Activated CD4-positive, alpha-beta T cell treated with anti-CD3 and anti-CD28 coated beads for 36 hours (primary cell): ENCODE measurements at regions not wholly inside any gene's neighbourhood (a gene's known extent, or its start where the extent isn't known, plus 50 kb on each side); places are given as distances from the start of the nearest gene placed in this dataset.
"Not testable (repeated sequence)": the region's sequence is repeated elsewhere in the genome, so short reads cannot be mapped to it uniquely, and the experiment has no call there.

Experiments used
- ATAC-seq: fragments of 200-7000 bp; cut with Tn5 transposase; one replicate; pipeline ENCODE4 v1.10.0; 2021; ENCODE audit warnings: mild to moderate bottlenecking, moderate library complexity
- CTCF ChIA-PET: fragments of 350-600 bp; sonication (Branson Sonifier 250); formaldehyde crosslinking; loops from one replicate; lab custom pipeline; 2021; ENCODE audit warnings: antibody characterized with exemption; lab: Charles Lee
- POLR2A ChIA-PET: fragments of 350-600 bp; sonication (Branson Sonifier 250); formaldehyde crosslinking; loops from one replicate; lab custom pipeline; 2021; ENCODE audit warnings: antibody characterized with exemption, inconsistent platforms; lab: Charles Lee
- DNase-seq: peaks from one replicate; pipeline ENCODE4 v3.0.0-alpha.2; 2020
- H3K27ac Mint-ChIP-seq: one replicate; pipeline ENCODE4 v1.8.0; 2021; ENCODE audit warnings: mixed read lengths
- H3K27me3 Mint-ChIP-seq: one replicate; pipeline ENCODE4 v1.8.0; 2021; ENCODE audit warnings: mixed read lengths
- H3K36me3 Mint-ChIP-seq: one replicate; pipeline ENCODE4 v1.8.0; 2021; ENCODE audit warnings: low read depth, mixed read lengths
- H3K4me1 Mint-ChIP-seq: one replicate; pipeline ENCODE4 v1.8.0; 2021; ENCODE audit warnings: mixed read lengths
- H3K4me3 Mint-ChIP-seq: one replicate; pipeline ENCODE4 v1.8.0; 2021; ENCODE audit warnings: mild to moderate bottlenecking, moderate library complexity, mixed read lengths
- H3K9me3 Mint-ChIP-seq: one replicate; pipeline ENCODE4 v1.8.0; 2021; ENCODE audit warnings: low read depth, mixed read lengths
- intact Hi-C, 2 experiments: fragments of 100-400 bp; cut with DNase I in 1 of 2; cut with micrococcal nuclease in 1 of 2; formaldehyde crosslinking; loops; one replicate each; pipeline versions ENCODE4 v1.14.2 to v1.15.1; 2022 to 2024; cut with DNase I, micrococcal nuclease

DNA sequence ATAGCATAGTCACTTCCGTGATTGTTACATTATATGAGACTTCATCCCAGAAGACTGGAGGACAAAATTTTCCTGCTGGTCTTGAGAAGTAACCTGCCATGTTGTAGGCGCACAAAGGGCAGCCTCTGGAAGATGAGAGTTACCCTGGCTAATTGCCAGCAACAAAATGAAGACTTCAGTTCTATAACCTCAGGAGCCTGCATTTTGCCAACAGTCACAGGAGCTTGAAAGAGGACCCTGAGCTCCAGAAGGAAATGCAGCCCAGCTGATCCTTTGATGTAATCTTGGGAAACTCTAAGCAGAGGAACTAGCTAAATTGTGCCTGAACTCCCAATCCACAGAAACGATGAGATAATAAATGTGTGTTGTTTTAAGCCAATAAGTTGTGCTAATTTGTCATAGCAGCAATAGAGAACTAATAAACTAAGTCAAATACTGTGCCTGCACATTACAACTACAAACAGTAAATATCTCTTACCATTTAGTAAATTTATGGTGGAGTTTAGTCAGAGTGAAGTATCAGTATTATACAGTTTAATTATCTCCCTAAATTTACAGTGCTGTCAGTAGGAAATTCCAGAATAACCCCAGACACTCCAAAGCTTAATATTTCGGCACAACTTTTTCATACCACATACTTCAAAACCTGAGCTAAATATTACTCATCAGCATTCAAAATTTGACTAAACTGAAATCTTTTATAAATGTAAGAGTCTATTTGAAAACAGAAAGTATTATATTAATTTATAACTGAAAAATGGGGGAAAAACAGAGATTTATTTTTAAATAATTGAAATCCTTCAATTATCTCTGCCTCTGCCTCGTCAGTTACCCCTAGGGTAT, 90.1 kb upstream of the MAPK10 start:
- Mint-ChIP-seq H3K4me1 (no peaks in the 10 kb centered on the region), H3K9me3 (no peaks in the 10 kb centered on the region), H3K27me3 (peaks cover 11% of the 10 kb centered on the region), H3K27ac (no peak overlapping the region), H3K4me3 (no peak overlapping the region), H3K36me3 (no peaks in the 10 kb centered on the region)
- CTCF ChIA-PET = no interaction called here
- ATAC-seq (no peak), DNase-seq (no peak)
- intact Hi-C loops = no loop called here
- POLR2A ChIA-PET = no interaction called here

DNA sequence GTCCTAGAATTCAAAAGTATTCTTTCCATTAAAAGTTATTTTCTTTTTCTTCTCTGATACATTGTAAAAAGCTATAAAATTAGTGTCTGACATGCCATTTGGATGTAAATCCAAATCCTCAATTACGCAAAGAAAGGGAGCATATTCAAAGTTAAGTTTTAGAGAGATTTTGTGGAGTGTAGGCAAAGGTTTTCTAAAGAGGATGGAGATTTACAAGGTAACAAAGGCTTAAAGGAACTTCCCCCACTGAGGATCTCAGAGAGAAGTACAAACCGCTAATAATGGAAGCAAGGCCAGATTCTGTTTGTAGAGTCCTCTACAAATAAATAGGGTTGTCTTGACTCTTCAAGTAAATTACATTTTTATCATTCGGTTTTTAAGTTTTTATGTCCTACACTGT, 91.0 kb upstream of the MAPK10 start:
- intact Hi-C loops = no loop called here
- POLR2A ChIA-PET = no interaction called here
- ATAC-seq (no peak), DNase-seq (no peak)
- Mint-ChIP-seq H3K9me3 (no peaks in the 10 kb centered on the region), H3K36me3 (no peaks in the 10 kb centered on the region), H3K4me3 (no peak overlapping the region), H3K27ac (no peak overlapping the region), H3K4me1 (no peaks in the 10 kb centered on the region), H3K27me3 (peaks cover 11% of the 10 kb centered on the region)
- CTCF ChIA-PET = no interaction called here

DNA sequence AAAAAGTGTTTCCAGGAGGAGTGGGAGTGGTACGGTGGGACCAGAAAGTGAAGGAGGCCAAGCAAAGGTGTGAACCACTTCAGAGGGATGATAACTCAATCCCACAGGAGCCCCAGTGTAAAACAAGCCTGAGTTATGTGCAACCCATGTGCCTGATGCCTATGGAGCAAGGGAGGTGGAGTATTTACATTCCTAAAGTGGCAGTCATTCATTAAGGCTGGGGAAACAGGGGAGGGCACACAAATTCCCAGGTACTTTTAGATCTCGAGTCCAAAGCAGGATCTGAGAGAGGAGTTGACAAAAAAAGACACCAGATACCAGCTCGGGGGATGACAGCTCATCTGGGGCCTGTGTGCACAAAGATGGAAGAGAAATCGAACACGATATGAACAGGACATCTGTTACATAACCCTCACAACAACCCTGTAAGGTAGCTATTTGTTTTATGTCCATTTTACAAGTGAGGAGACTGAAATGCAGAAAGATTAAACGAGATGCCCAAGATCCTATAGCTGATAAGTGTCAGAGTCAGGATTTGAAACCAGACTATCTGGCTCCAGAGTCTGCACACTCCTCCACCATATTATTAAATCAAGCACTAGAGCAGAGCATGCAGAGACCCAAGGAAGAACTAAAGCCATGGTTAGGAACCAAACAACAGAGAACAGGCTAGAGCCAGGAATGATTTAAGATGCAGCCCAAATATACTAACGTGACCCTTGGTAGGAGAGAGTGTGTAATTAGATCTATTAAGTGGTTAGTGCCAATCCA, 91.9 kb upstream of the MAPK10 start:
- H3K9me3 Mint-ChIP-seq = no peaks in the 10 kb centered on the region
- no peak for ATAC-seq

DNA sequence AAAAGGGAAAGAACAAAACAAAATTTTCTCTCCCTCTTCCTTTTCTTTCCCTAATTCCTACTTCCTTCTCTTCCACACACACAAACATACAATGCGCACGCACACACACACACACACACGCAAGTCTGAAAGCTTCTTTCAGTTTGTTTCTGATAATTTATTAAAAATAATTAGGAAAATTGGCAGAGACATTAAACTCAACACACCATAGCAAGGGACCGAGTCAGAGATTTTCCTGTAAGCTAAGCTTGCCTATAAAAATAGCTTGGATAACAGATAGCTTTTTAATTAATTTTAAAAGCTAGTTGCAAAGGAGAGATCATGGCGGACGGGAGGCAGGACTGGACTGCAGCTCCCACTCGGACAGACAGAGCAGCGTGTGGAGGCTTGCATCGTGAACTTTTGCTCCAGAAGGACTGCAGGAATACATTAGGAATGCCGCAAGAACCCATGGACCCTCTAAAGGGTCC, 92.6 kb upstream of the MAPK10 start:
- Mint-ChIP-seq H3K36me3 (no peaks in the 10 kb centered on the region), H3K27me3 (peaks cover 11% of the 10 kb centered on the region), H3K27ac (no peak overlapping the region), H3K4me3 (no peak overlapping the region), H3K9me3 (no peaks in the 10 kb centered on the region), H3K4me1 (no peaks in the 10 kb centered on the region)
- no peak for DNase-seq
- CTCF ChIA-PET = no interaction called here
- POLR2A ChIA-PET = no interaction called here
- no peak for ATAC-seq
- intact Hi-C loops = no loop called here

More for the DNA sequence above, 91.9 kb upstream of the MAPK10 start:
- H3K4me1 Mint-ChIP-seq = no peaks in the 10 kb centered on the region
- ChIA-PET POLR2A (no interaction called here), CTCF (no interaction called here)
- intact Hi-C loops = no loop called here
- H3K27me3 Mint-ChIP-seq = peaks cover 11% of the 10 kb centered on the region
- no peak overlapping the region for H3K4me3 Mint-ChIP-seq
- no peaks in the 10 kb centered on the region for H3K36me3 Mint-ChIP-seq
- no peak overlapping the region for H3K27ac Mint-ChIP-seq
- no peak for DNase-seq

DNA sequence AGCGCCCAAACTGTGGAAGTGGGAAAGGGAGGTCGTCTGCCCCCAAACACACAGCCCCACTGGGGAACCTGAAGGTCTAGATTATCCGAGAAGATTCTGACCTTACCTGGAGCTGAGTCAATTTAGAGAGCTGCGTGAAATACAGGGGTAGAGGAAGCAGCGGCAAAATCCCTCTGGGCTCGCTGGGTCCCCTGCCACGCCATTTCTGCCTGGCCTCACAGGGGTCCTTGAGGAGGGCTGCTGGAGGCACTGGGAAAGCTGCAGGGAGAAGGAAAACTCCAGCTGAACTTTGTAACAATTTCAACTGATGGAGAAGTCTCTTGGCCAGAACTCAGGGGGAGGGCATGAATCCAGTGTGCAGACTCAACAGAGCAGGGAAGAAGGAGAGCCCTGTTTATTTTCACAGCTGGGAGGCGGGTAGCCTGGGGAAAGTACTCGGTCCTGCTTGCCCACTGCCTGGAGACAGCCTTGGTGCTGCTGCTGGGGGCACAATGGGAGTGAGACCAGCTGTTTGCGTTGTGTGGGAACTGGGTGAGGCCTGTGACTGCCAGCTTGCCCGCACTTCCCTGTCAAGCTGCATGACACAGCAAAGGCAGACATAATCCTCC, 93.2 kb upstream of the MAPK10 start:
- POLR2A ChIA-PET = no interaction called here
- no peak overlapping the region for H3K4me3 Mint-ChIP-seq
- no peak for DNase-seq
- H3K9me3 Mint-ChIP-seq = no peaks in the 10 kb centered on the region
- no peak for ATAC-seq
- H3K36me3 Mint-ChIP-seq = no peaks in the 10 kb centered on the region
- H3K27me3 Mint-ChIP-seq = peaks cover 11% of the 10 kb centered on the region
- CTCF ChIA-PET = interaction anchor here (0.9 kb wide), 1 partner anchor 28 kb away, joined by 3 read pairs; no protein-coding TSS in a partner anchor
- H3K4me1 Mint-ChIP-seq = no peaks in the 10 kb centered on the region
- H3K27ac Mint-ChIP-seq = no peak overlapping the region
- intact Hi-C loops = no loop called here

DNA sequence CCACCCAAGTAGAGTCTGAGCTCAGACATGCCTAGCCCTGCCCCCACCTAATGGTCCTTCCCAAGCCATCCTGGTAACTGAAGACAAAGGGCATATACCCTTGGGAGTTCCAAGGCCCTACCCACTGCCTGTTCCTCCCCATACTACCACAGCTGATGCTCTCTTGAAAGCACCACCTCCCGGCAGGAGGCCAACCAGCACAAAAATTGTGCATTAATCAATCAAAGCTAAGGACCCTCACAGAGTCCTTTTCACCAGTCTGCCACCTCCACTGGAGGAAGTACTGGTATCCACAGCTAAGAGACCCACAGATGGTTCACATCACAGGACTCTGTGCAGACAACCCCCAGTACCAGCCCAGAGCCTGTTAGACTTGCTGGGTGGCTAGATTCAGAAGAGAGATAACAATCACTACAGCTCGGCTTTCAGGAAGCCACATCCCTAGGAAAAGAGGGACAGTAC, 93.8 kb upstream of the MAPK10 start:
- not testable (repeated sequence) for H3K9me3 Mint-ChIP-seq, ATAC-seq, H3K4me1 Mint-ChIP-seq

DNA sequence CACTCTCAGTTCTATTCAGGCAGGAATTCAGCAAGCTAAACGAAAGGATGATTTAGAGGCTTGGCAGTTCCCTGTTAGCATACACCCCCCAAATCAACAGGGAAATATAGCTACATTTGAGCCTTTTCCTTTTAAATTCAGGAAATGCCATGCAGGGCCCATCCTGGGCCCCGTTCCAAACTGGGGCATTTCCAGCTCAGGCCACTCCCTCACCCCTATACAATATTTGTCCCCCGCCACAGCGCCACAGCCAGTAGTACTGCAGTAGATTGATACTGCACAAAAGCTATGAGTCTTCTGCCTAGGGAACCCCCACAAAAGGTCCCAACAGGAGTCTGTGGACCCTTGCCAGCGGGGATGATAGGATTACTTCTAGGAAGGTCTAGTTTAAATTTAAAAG, 102.0 kb upstream of the MAPK10 start:
- CTCF ChIA-PET = interaction anchor here (0.7 kb wide), 1 partner anchor 12 kb away, joined by 3 read pairs; no protein-coding TSS in a partner anchor
- no peak overlapping the region for H3K27ac Mint-ChIP-seq
- intact Hi-C loops = no loop called here
- peaks cover 2% of the 10 kb centered on the region for H3K27me3 Mint-ChIP-seq
- no peak overlapping the region for H3K4me3 Mint-ChIP-seq
- POLR2A ChIA-PET = no interaction called here
- no peak for DNase-seq
- H3K9me3 Mint-ChIP-seq = no peaks in the 10 kb centered on the region
- no peaks in the 10 kb centered on the region for H3K36me3 Mint-ChIP-seq
- H3K4me1 Mint-ChIP-seq = no peaks in the 10 kb centered on the region
- no peak for ATAC-seq

More for the DNA sequence above, 93.8 kb upstream of the MAPK10 start:
- DNase-seq, POLR2A ChIA-PET, H3K4me3 Mint-ChIP-seq, intact Hi-C loops, H3K27ac Mint-ChIP-seq, H3K36me3 Mint-ChIP-seq: not testable (repeated sequence)
- H3K27me3 Mint-ChIP-seq = peaks cover 11% of the 10 kb centered on the region
- CTCF ChIA-PET = interaction anchor here (0.9 kb wide), 1 partner anchor 27 kb away, joined by 3 read pairs; no protein-coding TSS in a partner anchor

DNA sequence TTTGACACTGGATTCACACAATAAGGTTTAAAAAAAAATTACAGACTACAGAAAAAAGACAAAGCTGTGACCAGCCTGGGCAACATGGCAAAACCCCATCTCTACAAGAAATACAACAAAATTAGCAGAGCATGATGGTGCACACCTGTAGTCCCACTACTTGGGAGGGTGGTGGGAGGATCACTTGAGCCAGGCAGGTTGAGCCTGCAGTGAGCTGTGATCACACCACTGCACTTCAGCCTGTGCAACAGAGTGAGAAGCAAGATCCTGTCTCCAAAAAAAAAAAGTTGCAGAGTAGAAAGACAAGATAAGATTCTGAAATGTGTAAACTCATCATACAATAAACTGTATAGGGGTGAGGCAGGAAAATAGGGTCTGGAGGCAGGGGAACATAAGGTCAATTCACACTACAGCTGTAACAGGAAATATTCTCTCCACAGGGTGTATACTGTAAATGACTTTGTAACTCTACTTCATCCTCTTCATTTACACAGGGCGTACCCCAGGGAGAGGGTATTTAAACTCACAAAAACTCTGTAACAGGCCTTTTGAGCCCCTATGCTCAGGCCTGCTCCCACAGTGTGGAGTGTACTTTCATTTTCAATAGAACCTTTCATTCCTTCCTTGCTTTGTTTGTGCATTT, 112.6 kb upstream of the MAPK10 start:
- ATAC-seq (no peak), DNase-seq (no peak)
- H3K36me3 Mint-ChIP-seq = no peaks in the 10 kb centered on the region
- intact Hi-C loops = no loop called here
- H3K4me3 Mint-ChIP-seq = no peak overlapping the region
- H3K27me3 Mint-ChIP-seq = no peaks in the 10 kb centered on the region
- H3K9me3 Mint-ChIP-seq = no peaks in the 10 kb centered on the region
- H3K27ac Mint-ChIP-seq = no peak overlapping the region
- ChIA-PET CTCF (no interaction called here), POLR2A (no interaction called here)
- no peaks in the 10 kb centered on the region for H3K4me1 Mint-ChIP-seq

DNA sequence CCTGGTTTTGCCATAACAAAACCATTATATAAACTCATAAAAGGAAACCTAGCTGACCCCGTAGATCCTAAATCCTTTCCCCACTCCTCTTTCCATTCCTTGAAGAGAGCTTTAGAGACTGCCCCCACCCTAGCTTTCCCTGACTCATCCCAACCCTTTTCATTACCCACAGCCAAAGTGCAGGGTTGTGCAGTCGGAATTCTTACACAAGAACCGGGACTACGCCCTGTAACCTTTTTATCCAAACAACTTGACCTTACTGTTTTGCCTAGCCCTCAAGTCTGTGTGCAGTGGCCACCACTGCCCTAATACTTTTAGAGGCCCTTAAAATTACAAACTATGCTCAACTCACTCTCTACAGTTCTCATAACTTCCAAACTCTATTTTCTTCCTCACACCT, 116.0 kb upstream of the PTPN13 start:
- ATAC-seq, H3K36me3 Mint-ChIP-seq, H3K27me3 Mint-ChIP-seq, CTCF ChIA-PET, intact Hi-C loops, H3K4me1 Mint-ChIP-seq, H3K9me3 Mint-ChIP-seq, DNase-seq, H3K4me3 Mint-ChIP-seq, POLR2A ChIA-PET, H3K27ac Mint-ChIP-seq: not testable (repeated sequence)

DNA sequence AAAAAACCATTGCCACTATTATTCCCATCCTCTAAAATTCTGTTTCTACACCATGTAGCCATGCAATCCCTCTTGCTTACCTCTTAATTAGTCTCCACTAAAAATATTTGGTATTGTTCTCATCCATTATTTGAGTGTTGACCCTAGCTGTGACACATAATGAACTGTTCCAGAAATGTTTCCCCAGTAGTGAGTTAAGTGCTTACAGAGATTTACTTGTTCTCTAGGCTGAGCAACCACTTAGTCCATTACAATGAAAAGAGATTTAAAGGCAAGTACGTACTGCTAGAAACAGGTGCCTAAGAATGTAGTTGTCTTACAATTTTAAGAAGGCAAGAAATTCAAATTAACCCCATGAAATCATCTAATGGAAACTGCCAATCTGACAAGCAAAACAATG, 112.7 kb upstream of the PTPN13 start:
- no peak overlapping the region for H3K4me3 Mint-ChIP-seq
- CTCF ChIA-PET = interaction anchor here (0.6 to 1.6 kb wide), 2 partner anchors 16 to 100 kb away, joined by 3 read pairs; no protein-coding TSS in a partner anchor
- intact Hi-C loops = no loop called here
- no peaks in the 10 kb centered on the region for H3K27me3 Mint-ChIP-seq
- no peak for DNase-seq
- no peaks in the 10 kb centered on the region for H3K36me3 Mint-ChIP-seq
- POLR2A ChIA-PET = no interaction called here
- H3K9me3 Mint-ChIP-seq = no peaks in the 10 kb centered on the region
- no peak overlapping the region for H3K27ac Mint-ChIP-seq
- H3K4me1 Mint-ChIP-seq = peaks cover 6% of the 10 kb centered on the region
- no peak for ATAC-seq
